ENCODE measurements at regions not wholly inside any gene's neighbourhood (a gene's known extent, or its start where the extent isn't known, plus 50 kb on each side); places are given as distances from the start of the nearest gene placed in this dataset.
"Not testable (repeated sequence)": the region's sequence is repeated elsewhere in the genome, so short reads cannot be mapped to it uniquely, and the experiment has no call there.

DNA sequence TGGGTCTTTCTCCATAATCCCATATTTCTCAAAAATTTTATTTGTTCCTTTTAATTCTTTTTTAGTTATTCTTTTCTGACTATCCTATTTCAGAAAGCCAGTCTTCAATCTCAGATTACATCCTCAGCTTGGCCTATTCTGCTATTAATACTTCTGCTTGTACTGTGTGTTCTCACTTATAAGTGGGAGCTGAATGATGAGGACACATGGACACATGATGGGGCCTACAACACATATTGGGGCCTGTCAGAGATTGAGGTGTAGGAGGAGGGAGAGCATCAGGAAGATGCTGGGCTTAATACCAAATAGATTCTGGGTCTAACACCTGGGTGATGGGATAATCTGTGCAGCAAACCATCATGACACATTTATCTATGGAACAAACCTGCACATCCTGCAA is 82.3 kb downstream of the MAGEE1 start:
- no peaks in the 10 kb centered on the region for H3K36me3 Mint-ChIP-seq
- DNase-seq (ENCODE audit: extremely low spot score, unreplicated experiment) = no peak
- no peaks in the 10 kb centered on the region for H3K9me3 Mint-ChIP-seq

GRCh38 chrX:76517544-76517943 is 90.0 kb downstream of the MAGEE1 start:
- Mint-ChIP-seq H3K4me3 (no peak overlapping the region), H3K9me3 (peaks cover 4% of the 10 kb centered on the region), H3K36me3 (no peaks in the 10 kb centered on the region), H3K27ac (no peak overlapping the region), H3K4me1 (ENCODE audit: unreplicated experiment) (no peaks in the 10 kb centered on the region), H3K27me3 (no peaks in the 10 kb centered on the region)
- TF ChIP-seq, protein P1, sequence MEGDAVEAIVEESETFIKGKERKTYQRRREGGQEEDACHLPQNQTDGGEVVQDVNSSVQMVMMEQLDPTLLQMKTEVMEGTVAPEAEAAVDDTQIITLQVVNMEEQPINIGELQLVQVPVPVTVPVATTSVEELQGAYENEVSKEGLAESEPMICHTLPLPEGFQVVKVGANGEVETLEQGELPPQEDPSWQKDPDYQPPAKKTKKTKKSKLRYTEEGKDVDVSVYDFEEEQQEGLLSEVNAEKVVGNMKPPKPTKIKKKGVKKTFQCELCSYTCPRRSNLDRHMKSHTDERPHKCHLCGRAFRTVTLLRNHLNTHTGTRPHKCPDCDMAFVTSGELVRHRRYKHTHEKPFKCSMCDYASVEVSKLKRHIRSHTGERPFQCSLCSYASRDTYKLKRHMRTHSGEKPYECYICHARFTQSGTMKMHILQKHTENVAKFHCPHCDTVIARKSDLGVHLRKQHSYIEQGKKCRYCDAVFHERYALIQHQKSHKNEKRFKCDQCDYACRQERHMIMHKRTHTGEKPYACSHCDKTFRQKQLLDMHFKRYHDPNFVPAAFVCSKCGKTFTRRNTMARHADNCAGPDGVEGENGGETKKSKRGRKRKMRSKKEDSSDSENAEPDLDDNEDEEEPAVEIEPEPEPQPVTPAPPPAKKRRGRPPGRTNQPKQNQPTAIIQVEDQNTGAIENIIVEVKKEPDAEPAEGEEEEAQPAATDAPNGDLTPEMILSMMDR (conservative IDR thresholded peaks at IDR 0.05) = no peak
- no peak for DNase-seq (ENCODE audit: extremely low spot score, unreplicated experiment)

More for the DNA sequence above, 82.3 kb downstream of the MAGEE1 start:
- H3K4me1 Mint-ChIP-seq (ENCODE audit: unreplicated experiment) = no peaks in the 10 kb centered on the region
- no peak overlapping the region for H3K27ac Mint-ChIP-seq
- TF ChIP-seq, protein P1 (conservative IDR thresholded peaks at IDR 0.05) = no peak
- H3K27me3 Mint-ChIP-seq = no peaks in the 10 kb centered on the region
- H3K4me3 Mint-ChIP-seq = no peak overlapping the region

GRCh38 chrX:76520273-76521054 is 93.0 kb downstream of the MAGEE1 start:
- TF ChIP-seq, protein P1 (conservative IDR thresholded peaks at IDR 0.05) = no peak
- Mint-ChIP-seq H3K27ac (no peak overlapping the region), H3K9me3 (peaks cover 13% of the 10 kb centered on the region), H3K4me1 (ENCODE audit: unreplicated experiment) (no peaks in the 10 kb centered on the region), H3K27me3 (no peaks in the 10 kb centered on the region), H3K4me3 (no peak overlapping the region), H3K36me3 (no peaks in the 10 kb centered on the region)
- DNase-seq (ENCODE audit: extremely low spot score, unreplicated experiment) = no peak

- not testable (repeated sequence) for H3K27me3 Mint-ChIP-seq; H3K36me3 Mint-ChIP-seq; H3K9me3 Mint-ChIP-seq; H3K4me1 Mint-ChIP-seq (ENCODE audit: unreplicated experiment); H3K27ac Mint-ChIP-seq; DNase-seq (ENCODE audit: extremely low spot score, unreplicated experiment); H3K4me3 Mint-ChIP-seq
Measured at GRCh38 chrX:76535675-76536074, 108.2 kb downstream of the MAGEE1 start.

DNA sequence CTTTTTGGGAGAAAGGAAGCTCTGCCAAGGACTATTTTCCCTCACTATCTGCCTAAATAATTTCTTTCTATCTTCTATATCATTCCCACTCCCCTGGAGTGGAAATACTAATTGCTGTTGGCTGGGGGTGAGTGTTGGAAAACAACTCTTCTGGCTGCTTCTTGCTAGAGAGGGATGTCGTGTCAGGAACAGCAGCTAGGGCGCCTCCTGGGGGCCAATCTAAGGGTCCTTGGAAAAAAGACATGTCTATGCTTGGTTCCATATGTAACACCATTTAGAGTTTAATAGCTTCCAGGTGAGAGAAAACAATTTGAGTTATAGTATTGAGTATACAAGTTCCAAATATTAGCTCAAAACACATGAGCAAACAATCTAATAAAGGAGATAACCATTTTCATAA is 111.3 kb downstream of the MAGEE1 start:
- Mint-ChIP-seq H3K4me1 (ENCODE audit: unreplicated experiment) (no peaks in the 10 kb centered on the region), H3K27me3 (no peaks in the 10 kb centered on the region), H3K27ac (no peak overlapping the region), H3K9me3 (no peaks in the 10 kb centered on the region), H3K36me3 (no peaks in the 10 kb centered on the region), H3K4me3 (no peak overlapping the region)
- DNase-seq (ENCODE audit: extremely low spot score, unreplicated experiment) = no peak
- TF ChIP-seq, protein P1 (conservative IDR thresholded peaks at IDR 0.05) = no peak

DNA sequence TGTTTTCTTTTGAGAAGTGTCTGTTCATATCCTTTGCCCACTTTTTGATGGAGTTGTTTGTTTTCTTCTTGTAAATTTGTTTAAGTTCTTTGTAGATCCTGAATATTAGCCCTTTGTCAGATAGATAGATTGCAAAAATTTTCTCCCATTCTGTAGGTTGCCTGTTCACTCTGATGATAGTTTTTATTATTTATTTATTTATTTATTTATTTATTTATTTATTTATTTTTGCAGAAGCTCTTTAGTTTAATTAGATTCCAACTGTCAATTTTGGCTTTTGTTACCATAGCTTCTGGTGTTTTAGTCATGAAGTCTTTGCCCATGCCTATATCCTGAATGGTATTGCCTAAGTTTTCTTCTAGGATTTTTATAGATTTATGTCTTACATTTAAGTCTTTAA is 115.9 kb downstream of the MAGEE1 start:
- not testable (repeated sequence) for DNase-seq (ENCODE audit: extremely low spot score, unreplicated experiment); H3K4me3 Mint-ChIP-seq; H3K27me3 Mint-ChIP-seq; H3K4me1 Mint-ChIP-seq (ENCODE audit: unreplicated experiment); H3K27ac Mint-ChIP-seq; H3K36me3 Mint-ChIP-seq; H3K9me3 Mint-ChIP-seq

All from type B pancreatic cell (in vitro differentiated cells).